Posterior vena cava (tissue), 2 donors: ENCODE measurements at regions not wholly inside any gene's neighbourhood (a gene's known extent, or its start where the extent isn't known, plus 50 kb on each side); places are given as distances from the start of the nearest gene placed in this dataset.

ENCODE experiments used
- DNase-seq: peaks from one replicate; pipeline ENCODE4 v3.0.0-alpha.2; 2020; ENCODE audit warnings: low spot score
- intact Hi-C, 2 donors: fragments of 100-400 bp; cut with DNase I; formaldehyde crosslinking; loops; one replicate each; pipeline versions ENCODE4 v1.14.1 to v1.14.2; 2022 to 2023
- donor health status: DM: yes; HTN: yes; CAD: no.
- donor health status: DM: yes; HTN: yes; CAD: no.

DNA sequence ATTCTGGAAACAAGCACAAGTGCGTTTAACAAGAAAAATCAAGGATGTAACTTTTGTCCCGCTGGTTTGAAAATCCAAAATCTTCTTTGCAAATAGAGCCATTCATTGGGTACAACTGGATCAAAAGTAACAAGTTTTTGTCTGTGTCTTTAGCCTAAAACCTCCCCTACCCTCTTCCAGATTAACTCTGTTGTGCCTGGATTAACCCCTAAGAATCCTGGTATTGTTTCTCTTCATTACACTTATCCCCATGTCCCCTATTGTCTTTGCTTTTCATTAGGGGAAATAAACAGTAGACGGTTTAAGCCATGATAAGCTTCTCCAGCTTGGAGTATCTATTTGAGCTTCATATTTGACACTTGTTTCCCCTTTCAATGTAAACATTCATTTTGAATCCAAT lies 242.1 kb upstream of the ARGLU1 start:
- DNase-seq = no peak
- intact Hi-C loops = no loop called here

DNA sequence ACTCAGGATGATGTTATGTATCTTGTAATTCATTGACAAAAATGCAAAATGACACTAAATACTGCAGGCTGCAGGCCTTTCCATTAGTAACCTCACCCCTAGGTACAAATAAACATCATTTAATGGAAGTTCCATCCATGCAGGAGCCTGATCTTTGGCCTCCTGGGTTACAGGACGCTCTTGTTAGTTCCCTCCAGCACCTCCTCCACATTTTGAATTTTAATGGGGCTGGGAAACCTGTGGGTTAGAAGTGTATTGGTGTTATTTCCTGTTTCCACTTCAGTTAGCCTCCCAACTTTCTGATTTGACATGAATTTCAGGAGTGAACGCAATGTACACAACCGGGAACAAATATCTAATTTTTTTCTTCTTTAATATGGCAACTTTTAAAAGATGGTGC lies 237.1 kb upstream of the ARGLU1 start:
- DNase-seq = no peak
- intact Hi-C loops = no loop called here

DNA sequence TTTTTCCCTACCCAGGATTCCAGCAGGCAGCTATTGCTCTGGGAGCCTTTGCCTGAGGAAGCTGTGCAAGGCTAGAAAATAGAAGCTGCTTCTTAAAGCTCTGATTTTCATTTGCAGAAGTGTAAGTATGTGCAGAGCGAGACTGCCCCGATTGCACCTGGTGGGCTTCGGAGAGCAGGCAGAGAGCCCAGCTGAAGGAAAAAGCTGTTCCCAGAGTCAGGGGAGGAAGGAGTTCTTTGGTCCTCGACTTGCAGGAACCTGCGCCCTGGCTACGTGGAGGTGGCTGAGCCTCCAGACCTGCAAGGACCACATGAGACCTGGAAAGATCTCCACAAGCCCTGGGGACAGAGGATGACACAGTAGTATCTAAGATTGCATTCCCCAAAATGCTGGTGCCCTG lies 235.0 kb upstream of the ARGLU1 start:
- no peak for DNase-seq
- intact Hi-C loops = no loop called here

DNA sequence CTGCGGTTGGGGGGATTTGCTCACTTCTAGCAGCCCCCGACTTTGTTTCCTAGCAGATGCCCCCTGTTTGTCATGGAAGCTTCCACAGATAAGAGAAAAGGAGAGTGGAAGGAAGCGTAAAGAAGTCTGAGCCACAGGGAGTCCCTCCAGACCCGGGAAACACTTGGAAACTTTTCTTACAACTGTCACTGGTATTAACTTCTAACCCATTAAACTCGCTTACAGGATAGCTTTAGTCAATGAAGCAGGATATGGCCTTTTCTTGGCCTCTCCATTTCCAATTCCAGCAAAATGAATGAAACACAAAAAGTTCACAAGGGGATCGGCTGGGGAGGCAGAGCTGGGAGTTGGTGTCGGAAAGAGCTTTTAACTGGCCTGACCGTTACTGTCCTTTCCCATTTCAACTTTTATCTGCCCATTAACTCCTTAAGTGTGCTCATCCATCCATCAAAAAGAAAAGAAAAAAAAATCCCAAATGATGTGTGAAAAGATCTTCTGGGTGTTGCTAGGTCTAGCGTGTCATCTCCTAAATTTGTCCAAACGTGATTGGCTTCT lies 231.9 kb upstream of the ARGLU1 start:
- DNase-seq = no peak
- intact Hi-C loops = no loop called here

DNA sequence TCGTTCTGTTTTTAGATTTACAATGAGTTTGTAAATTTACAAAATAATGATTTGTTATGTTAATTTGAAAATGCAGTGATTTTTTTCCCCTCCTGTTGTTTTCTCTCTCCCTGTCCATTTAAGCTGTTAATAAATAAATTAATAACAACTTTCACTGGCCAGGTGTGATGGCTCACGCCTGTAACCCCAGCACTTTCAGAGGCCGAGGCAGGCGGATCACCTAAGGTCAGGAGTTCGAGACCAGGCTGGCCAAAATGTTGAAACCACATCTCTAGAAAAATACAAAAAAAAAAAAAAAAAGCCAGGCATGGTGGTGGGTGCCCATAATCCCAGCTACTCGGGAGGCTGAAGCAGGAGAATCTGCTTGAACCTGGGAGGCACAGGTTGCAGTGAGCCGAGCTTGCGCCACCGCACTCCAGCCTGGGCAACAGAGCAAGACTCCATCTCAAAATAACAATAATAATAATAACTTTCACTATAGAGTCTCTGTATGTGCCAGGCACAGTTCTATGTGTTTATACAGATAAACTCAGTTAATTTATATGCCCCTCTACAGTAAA lies 229.2 kb upstream of the ARGLU1 start:
- intact Hi-C loops = no loop called here
- DNase-seq = no peak

DNA sequence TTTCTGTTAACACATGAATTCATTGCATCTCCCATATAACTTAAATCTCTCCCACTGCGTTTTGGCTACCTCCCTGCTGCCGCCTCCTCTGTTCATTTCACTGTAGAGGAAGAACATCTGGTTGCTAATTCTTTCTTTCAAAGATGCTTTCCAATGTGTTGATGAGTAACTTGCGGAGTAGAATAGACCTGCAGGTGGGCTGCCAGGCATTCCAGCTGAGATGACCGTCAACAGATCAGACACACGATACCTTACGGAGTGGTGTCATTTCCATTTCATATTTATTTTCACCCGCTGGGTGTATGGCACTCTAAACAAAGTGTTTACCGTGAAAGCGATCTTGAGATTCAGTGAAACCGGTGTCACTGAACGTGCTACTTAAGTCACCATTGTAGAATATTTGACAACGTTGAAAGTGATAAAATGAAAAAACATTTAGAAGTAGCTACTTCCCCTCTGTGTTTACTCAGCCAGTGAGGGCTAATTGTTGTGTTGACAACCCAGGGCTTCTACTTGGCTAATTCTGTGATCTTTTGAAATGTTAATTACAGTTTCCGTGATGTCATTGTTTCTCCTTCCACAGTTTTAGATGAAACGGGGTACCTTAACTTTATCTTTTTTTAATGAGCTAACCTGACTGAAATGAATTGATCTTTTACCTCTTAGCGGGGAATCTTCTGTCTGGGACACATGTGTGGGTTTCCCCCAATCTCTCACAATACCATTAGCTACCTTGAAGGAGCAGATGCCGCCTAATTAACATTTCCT lies 228.5 kb upstream of the ARGLU1 start:
- no peak for DNase-seq
- intact Hi-C loops = no loop called here

DNA sequence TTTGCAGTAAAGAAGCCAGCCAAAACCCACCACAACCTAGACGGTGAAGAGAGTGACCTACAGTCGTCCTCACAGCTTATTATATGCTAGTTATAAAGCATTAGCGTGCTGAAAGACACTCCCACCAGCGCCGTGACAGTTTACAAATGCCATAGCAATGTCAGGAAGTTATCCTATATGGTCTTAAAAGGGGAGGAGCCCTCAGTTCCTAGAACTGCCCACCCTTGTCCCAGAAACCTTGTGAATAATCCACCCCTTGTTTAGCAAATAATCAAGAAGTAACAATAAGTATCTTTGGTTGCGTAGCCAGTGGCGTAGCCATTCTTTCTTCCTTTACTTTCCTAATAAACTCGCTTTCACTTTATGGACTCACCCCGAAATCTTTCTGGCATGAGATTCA lies 227.9 kb upstream of the ARGLU1 start:
- intact Hi-C loops = no loop called here
- no peak for DNase-seq

DNA sequence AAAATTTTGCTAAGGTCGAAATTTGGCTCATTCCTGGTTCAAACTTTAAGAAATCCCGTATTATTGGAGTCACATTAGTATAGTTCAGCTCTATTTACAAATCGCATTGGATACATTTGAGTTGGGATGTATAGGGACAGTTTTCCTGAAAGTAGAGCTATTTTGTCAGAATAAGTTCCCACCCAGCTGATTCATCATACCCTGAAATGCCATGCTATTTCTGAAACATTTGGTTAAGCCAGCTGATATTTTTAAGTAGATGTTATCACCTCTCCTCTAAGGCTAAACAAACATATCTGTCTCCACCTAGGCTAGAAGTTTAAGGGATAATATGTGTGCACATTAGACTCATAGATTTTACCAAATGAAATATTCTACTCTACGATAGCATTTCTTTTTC lies 226.2 kb upstream of the ARGLU1 start:
- DNase-seq = no peak
- intact Hi-C loops = no loop called here

DNA sequence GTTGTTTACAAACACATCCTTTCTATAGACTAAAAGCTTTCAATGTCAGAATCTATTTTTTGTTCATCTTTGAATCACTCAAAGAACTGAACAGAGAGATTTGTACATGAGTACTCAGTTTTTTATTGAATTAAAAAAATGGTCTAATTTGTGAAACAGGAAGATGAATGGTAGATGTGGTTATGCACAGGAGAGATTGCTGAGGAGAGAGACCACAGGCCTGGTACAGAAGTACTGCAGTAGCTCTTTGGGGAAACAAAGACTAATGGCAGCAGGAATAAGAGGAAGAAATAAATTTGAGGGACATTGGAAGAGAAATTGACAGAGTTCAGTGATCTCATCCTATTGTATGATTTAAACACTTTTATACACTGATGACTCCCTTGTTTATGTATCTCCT lies 222.0 kb upstream of the ARGLU1 start:
- no peak for DNase-seq
- intact Hi-C loops = no loop called here

DNA sequence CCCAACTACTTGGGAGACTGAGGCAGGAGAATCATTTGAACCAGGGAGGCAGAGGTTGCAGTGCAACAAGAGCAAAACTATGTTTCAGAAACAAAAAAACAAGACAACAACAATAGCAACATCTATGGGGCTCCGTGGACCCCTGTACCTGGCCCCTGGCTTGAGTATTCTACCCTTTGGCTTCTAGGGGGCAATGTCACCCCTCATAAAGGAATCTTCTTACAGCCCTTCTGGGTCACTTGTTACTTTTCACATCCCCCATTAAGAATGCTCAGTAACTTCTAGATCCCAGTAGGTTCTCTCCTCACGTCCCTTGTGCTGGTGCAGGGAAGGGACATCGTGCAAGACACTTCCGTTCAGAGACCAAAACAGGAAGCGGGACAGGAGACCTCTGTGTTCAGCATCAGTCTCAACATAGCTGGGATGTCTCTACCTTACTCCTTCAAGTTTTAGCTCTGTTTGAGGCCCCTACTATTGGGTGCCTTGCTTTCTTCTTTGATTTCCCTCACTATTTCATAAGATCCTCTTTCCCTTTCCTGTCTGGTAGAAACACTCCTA lies 218.1 kb upstream of the ARGLU1 start:
- intact Hi-C loops = no loop called here
- no peak for DNase-seq

DNA sequence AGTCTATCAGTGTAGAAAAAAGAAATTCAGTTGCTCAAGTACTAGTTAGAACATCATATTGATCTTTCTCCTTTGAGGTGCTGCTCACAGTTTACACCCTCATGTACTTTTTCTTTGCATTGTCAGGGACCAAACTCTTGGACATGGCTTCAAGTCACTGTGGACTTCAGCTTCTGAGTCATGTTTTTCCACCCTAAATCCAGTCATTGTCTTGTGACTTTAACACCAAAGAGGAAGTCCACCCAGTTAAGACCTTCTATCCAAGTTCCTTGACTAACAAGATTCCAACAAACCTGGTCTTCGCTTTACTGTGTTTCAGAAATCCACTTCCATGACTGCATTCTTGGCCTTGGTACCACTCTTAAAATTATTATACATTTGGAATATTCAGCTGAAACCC lies 206.7 kb upstream of the ARGLU1 start:
- intact Hi-C loops = no loop called here
- DNase-seq = no peak

DNA sequence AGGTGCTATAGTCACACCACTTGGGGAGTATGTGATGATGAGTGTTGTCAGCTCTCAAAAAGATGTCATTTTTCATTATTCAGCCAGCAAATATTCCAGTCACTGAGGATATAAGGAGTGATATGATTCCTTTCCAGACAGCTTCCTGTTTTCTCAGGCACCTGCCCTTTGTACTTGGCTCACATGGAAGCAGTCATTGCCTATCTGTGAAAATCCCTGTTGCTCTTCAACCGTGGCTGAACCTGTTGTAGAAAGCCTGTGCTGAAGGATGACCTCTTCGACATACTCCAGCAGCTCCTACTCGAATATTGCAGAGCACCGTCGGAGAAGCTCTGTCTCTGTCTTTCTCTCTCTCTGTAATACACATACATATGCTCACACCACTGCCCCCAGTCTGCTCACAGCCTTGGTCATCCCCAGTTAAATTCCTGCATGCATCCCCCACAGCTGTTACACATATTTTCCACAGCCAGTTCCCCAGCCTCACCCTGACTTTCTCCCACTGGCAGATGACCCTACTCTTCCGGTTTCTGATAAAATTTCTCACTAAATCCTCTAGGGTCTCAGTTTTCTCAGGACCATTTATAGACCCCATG lies 204.2 kb upstream of the ARGLU1 start:
- no peak for DNase-seq
- intact Hi-C loops = no loop called here

DNA sequence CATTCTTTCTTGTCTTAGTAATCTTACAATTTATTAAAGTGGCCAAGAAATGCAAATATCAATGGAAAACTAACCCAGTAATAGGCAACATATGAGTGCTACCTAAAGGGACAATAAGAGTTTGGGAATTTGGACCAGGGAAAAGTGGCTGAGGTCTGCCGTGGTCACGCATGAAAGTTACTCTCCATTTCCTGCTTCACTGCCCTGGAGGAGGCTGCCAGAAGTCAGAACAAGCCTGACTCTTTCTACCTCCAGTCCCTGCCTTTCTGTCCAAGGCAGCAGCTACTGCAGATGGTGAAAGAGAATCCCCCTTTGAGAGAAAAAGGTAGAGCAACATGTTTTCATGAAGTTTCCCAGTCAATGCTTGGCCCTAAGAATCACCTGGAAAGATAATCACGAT lies 201.1 kb upstream of the ARGLU1 start:
- intact Hi-C loops = no loop called here
- DNase-seq = no peak

DNA sequence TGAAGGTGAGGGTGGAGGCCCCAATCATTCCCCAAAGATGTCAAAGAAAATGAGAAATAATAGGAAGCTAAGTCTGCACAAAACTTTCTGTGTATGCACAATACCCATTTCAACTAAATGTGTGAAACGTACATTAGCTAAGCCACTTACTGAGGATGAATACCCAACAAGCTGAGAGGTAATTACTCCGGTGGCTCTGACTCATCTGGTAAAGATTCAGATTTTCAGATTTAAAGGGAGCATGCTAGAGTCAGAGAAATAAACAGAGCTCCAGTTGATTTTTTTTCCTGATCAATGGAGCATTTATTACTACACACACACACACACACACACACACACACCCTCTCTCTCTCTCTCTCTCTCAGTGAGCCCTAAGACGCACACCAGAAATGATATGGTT lies 194.8 kb upstream of the ARGLU1 start:
- no peak for DNase-seq
- intact Hi-C loops = no loop called here

DNA sequence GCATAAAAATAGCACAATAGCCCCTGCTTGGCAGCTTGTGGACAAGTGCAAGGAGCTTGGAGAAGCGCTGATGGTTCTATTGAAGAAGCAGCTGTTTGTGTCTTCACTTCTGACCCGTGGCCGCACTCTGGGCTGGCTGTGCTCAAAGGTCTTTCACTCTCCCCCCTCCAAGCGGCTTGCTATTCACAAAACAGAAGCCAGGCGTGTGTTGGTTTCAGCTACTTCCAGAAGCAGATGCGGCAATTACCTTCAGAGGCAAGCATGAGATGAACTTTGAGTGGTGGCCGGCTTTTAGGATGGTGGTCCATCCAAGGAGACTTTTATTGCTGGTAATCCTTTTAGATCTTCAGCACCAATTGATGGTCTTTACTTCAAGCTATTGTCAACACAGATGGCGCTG lies 188.5 kb upstream of the ARGLU1 start:
- no peak for DNase-seq
- intact Hi-C loops = no loop called here

DNA sequence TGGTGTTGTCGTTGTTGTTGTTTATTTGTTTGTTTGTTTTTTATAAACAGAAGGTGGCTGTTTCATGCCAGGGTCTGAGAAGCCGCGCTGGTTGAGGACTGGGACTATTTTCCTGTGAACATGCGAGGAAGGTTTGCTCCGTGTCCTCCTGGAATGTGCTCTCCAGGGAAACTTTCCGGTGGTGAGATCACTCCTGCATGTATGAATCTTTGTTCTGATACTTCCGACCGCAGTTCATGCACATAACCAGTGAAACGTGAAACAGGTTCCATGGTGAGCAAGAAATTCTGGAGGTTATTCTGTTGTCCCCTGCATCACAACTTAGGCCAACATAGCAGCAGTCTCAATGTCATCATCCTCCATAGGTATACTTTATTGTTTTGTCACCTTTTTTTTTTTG lies 187.6 kb upstream of the ARGLU1 start:
- intact Hi-C loops = no loop called here
- no peak for DNase-seq

DNA sequence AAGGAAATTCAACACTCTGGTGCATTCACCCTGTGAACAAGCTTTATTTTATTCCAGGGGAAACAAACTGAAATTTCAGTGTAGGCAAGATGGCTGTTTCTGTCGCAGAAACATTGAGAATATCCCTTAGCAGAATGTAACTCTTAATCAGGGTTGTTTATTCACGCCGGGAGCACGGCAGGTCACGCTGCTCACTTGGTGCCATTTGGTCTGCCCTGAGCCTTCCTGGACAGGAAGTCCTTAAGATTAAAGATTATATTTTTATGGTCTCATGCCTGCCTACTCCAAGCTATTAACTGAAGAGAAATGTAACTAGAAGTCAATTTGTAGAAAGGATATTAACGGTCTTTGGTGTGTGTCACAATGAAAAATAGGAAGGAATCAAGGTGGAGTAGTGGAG lies 185.3 kb upstream of the ARGLU1 start:
- intact Hi-C loops = no loop called here
- no peak for DNase-seq

DNA sequence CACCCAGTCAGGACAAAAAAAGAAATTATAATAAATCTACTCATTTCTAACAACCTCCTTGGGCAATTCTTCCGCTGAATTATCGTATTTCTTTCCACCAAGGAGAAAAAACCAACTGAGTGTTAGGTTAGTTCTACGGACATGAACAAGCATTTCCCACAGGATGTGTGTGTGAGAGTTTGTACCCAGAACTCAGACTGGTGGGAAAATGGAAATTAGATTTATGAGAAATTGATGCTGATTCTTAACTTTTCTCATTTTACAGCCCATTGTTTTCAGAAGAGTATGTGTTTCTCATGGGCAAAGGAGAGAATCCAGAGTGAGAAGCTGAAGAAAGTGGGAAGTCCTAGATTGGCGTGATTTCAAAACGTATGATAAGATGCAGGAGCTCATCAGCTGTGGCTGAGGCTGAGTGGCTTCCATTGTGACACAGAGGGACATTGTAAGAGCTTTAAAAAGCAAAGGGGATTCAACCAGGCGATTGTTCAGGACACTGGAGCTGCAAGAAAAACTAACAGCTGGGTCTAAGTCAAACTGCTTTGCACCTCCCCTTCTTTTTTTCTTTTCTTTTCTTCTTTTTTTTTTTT lies 184.7 kb upstream of the ARGLU1 start:
- DNase-seq = no peak
- intact Hi-C loops = no loop called here

DNA sequence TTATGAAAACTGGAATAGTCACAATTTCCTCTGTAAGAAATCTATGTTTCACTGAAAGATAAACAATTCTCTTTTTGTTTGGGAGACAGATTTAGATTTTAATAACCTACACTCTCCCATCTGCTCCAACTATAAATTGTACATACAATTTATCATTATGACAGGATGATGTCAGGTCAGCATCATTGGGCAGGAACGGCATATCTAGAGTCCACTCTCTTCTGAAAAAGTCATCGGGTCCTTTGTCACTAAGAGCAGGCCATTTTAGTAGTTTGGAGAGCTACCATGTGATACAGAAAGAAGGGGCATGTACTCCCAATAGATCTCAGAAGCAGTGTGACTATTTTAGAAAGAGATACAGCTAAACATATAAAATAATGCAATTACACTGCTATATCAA lies 180.8 kb upstream of the ARGLU1 start:
- intact Hi-C loops = no loop called here
- DNase-seq = no peak

DNA sequence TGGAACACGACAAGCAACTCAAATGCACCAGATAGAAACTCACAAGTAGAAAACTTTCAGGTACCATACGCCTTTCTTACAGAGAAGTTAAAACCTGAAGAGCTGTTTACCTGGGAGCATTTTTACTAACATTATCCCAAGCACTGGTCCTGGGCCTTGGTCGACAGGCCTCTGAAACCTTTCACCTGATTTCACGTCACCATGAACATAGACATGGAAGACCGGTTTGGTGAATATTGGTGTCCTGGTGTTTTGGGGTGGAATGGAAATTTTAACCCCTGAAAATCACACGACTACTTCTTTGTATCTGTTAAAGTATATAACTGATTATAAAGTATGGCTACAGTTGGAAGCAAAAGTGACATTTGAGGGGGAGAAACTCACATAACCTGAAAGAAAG lies 176.6 kb upstream of the ARGLU1 start:
- no peak for DNase-seq

More for the DNA sequence above, 176.6 kb upstream of the ARGLU1 start:
- intact Hi-C loops = no loop called here
